Neural cell (in vitro differentiated cells): ENCODE measurements at regions not wholly inside any gene's neighbourhood (a gene's known extent, or its start where the extent isn't known, plus 50 kb on each side); places are given as distances from the start of the nearest gene placed in this dataset.

Experiments
- H2AFZ ChIP-seq: fragments of 200-600, 300-800 bp; sonication (generic), shearing (Covaris generic); 2 replicates; pipeline ENCODE4 v1.6.0; 2014; ENCODE audit warnings: low read depth, mild to moderate bottlenecking, antibody characterized with exemption, low read length, moderate library complexity
- H3F3A ChIP-seq: fragments of 200-600 bp; shearing (Covaris generic); 2 replicates; pipeline ENCODE4 v1.6.1; 2016; ENCODE audit warnings: mild to moderate bottlenecking, moderate library complexity, mixed read lengths, antibody characterized with exemption, low read length; ENCODE audit not compliant: insufficient read depth, poor library complexity, severe bottlenecking
- H3K27ac ChIP-seq: fragments of 200-600, 300-800 bp; sonication (generic), shearing (Covaris generic); 2 replicates; pipeline ENCODE4 v1.5.1; 2014; ENCODE audit warnings: mild to moderate bottlenecking, low read length, moderate library complexity
- H3K27me3 ChIP-seq: fragments of 300-800, 200-600 bp; sonication (generic), shearing (Covaris generic); 2 replicates; pipeline ENCODE4 v1.6.0; 2014; ENCODE audit warnings: mild to moderate bottlenecking, low read depth, low read length, moderate library complexity; ENCODE audit not compliant: insufficient read depth
- H3K36me3 ChIP-seq: fragments of 300-800, 200-600 bp; sonication (generic), shearing (Covaris generic); 2 replicates; pipeline ENCODE4 v1.5.1; 2014; ENCODE audit warnings: mild to moderate bottlenecking, antibody characterized with exemption, low read length, moderate library complexity; ENCODE audit not compliant: insufficient read depth
- H3K4me2 ChIP-seq: fragments of 300-800, 200-600 bp; sonication (generic), shearing (Covaris generic); 2 replicates; pipeline ENCODE4 v1.6.0; 2014; ENCODE audit warnings: mild to moderate bottlenecking, low read length
- H3K4me3 ChIP-seq: fragments of 300-800, 200-600 bp; sonication (generic), shearing (Covaris generic); 2 replicates; pipeline ENCODE4 v1.5.1; 2014; ENCODE audit warnings: mild to moderate bottlenecking, low read length, moderate library complexity
- H3K79me2 ChIP-seq: fragments of 200-600 bp; shearing (Covaris generic); replicated peaks from 2 replicates; pipeline ENCODE4 v1.6.0; 2014; ENCODE audit warnings: mild to moderate bottlenecking, low read length, moderate library complexity; ENCODE audit not compliant: insufficient read depth
- H3K9ac ChIP-seq: fragments of 300-800, 200-600 bp; sonication (generic), shearing (Covaris generic); 2 replicates; pipeline ENCODE4 v1.6.1; 2016; ENCODE audit warnings: mild to moderate bottlenecking, low read length, mixed read lengths
- H3K9me2 ChIP-seq: fragments of 200-600 bp; shearing (Covaris generic); 2 replicates; pipeline ENCODE4 v1.6.1; 2016; ENCODE audit warnings: mild to moderate bottlenecking, low read length, mixed read lengths; ENCODE audit not compliant: insufficient read depth
- H3K9me3 ChIP-seq: fragments of 200-600, 300-800 bp; sonication (generic), shearing (Covaris generic); 2 replicates; pipeline ENCODE4 v1.6.1; 2016; ENCODE audit warnings: mild to moderate bottlenecking, mixed run types, low read length, moderate library complexity, mixed read lengths
- H4K20me1 ChIP-seq: fragments of 200-600 bp; shearing (Covaris generic); 2 replicates; pipeline ENCODE4 v1.6.1; 2016; ENCODE audit warnings: mild to moderate bottlenecking, mixed run types; ENCODE audit not compliant: insufficient read depth
- CTCF ChIP-seq: fragments of 450-650 bp; IDR thresholded peaks from 2 replicates; pipeline ENCODE4 v1.5.1; 2014; ENCODE audit warnings: antibody characterized with exemption, mild to moderate bottlenecking, moderate library complexity; ENCODE audit not compliant: poor library complexity, severe bottlenecking
- EP300 ChIP-seq: fragments of 450-650 bp; conservative IDR thresholded peaks from 2 replicates; pipeline ENCODE4 v1.6.1; 2014; ENCODE audit warnings: antibody characterized with exemption, mild to moderate bottlenecking, moderate library complexity; ENCODE audit not compliant: poor library complexity, severe bottlenecking
- EZH2 ChIP-seq: fragments of 200-600, 300-800 bp; shearing (Covaris generic), sonication (generic); IDR thresholded peaks from 2 replicates; pipeline ENCODE4 v1.6.1; 2014; ENCODE audit warnings: antibody characterized with exemption, low read length, borderline replicate concordance, mild to moderate bottlenecking; ENCODE audit not compliant: insufficient read depth, poor library complexity, severe bottlenecking
- MXI1 ChIP-seq: fragments of 450-650 bp; conservative IDR thresholded peaks from 2 replicates; pipeline ENCODE4 v1.6.1; 2014; ENCODE audit warnings: antibody characterized with exemption, mild to moderate bottlenecking; ENCODE audit not compliant: poor library complexity, severe bottlenecking
- POLR2AphosphoS5 ChIP-seq: IDR thresholded peaks from 2 replicates; pipeline ENCODE4 v1.6.1; 2012
- RAD21 ChIP-seq: fragments of 450-650 bp; conservative IDR thresholded peaks from 2 replicates; pipeline ENCODE4 v1.6.1; 2014; ENCODE audit warnings: antibody characterized with exemption, mild to moderate bottlenecking, moderate library complexity
- REST ChIP-seq: IDR thresholded peaks from 2 replicates; pipeline ENCODE4 v1.6.1; 2012; ENCODE audit warnings: borderline replicate concordance
- SMC3 ChIP-seq: fragments of 450-650 bp; conservative IDR thresholded peaks from 2 replicates; pipeline ENCODE4 v1.6.1; 2014; ENCODE audit warnings: antibody characterized with exemption, mild to moderate bottlenecking, moderate library complexity; ENCODE audit not compliant: poor library complexity
- TAF1 ChIP-seq: IDR thresholded peaks from 2 replicates; pipeline ENCODE4 v1.6.1; 2012; ENCODE audit warnings: low read depth

- Histone ChIP-seq H3K9ac (no peak overlapping the region), H4K20me1 (no peaks in the 10 kb centered on the region), H3F3A (no peaks in the 10 kb centered on the region), H3K79me2 (no peaks in the 10 kb centered on the region), H3K36me3 (no peaks in the 10 kb centered on the region), H3K9me3 (no peaks in the 10 kb centered on the region), H3K4me3 (no peak overlapping the region), H3K4me2 (no peak overlapping the region), H3K27ac (no peak overlapping the region), H3K27me3 (no peaks in the 10 kb centered on the region), H2AFZ (no peak overlapping the region), H3K9me2 (no peaks in the 10 kb centered on the region)
- no peak for TF ChIP-seq CTCF
- no peak for TF ChIP-seq TAF1
- TF ChIP-seq POLR2AphosphoS5, result no peak
- no peak for TF ChIP-seq EP300
- no peak for TF ChIP-seq RAD21
- no peak for TF ChIP-seq REST
- TF ChIP-seq EZH2, result no peak
- TF ChIP-seq MXI1, result no peak
These were observed 105.9 kb downstream of the ABCC12 start for GRCh38 chr16:48049847-48050246.

GRCh38 chr16:48047720-48048119 lies 108.1 kb downstream of the ABCC12 start:
- no peaks in the 10 kb centered on the region for H3K36me3 ChIP-seq
- H3F3A ChIP-seq, result no peaks in the 10 kb centered on the region
- no peaks in the 10 kb centered on the region for H3K27me3 ChIP-seq
- no peak overlapping the region for H3K9ac ChIP-seq
- H3K9me3 ChIP-seq, result no peaks in the 10 kb centered on the region
- H4K20me1 ChIP-seq, result no peaks in the 10 kb centered on the region
- H3K9me2 ChIP-seq, result no peaks in the 10 kb centered on the region
- no peak overlapping the region for H3K4me2 ChIP-seq
- no peak overlapping the region for H3K4me3 ChIP-seq
- H2AFZ ChIP-seq, result no peak overlapping the region
- H3K27ac ChIP-seq, result no peak overlapping the region
- no peaks in the 10 kb centered on the region for H3K79me2 ChIP-seq
- TF ChIP-seq POLR2AphosphoS5 (no peak), EZH2 (no peak), REST (no peak), RAD21 (no peak), EP300 (no peak), MXI1 (no peak), CTCF (no peak), SMC3 (no peak), TAF1 (no peak)
